ENCODE measurements at regions not wholly inside any gene's neighbourhood (a gene's known extent, or its start where the extent isn't known, plus 50 kb on each side); places are given as distances from the start of the nearest gene placed in this dataset.

- H3K27ac ChIP-seq, result no peak overlapping the region
- DNase-seq (ENCODE audit: low read depth, low spot score), result no peak
Measured at GRCh38 chr10:34872820-34873219, 57.7 kb upstream of the PARD3 start.

GRCh38 chr10:34869135-34869836, 54.2 kb upstream of the PARD3 start:
- H3K27ac ChIP-seq, result no peak overlapping the region
- DNase-seq (ENCODE audit: low read depth, low spot score), result no peak

- no peak for DNase-seq (ENCODE audit: low read depth, low spot score)
- H3K27ac ChIP-seq, result no peak overlapping the region
Measured at GRCh38 chr10:34868589-34868988, 53.5 kb upstream of the PARD3 start.

GRCh38 chr10:34866848-34867247, 51.8 kb upstream of the PARD3 start:
- no peak overlapping the region for H3K27ac ChIP-seq
- no peak for DNase-seq (ENCODE audit: low read depth, low spot score)

Measured in epithelial cell of prostate (primary cell).